ENCODE measurements at regions not wholly inside any gene's neighbourhood (a gene's known extent, or its start where the extent isn't known, plus 50 kb on each side); places are given as distances from the start of the nearest gene placed in this dataset.

- intact Hi-C loops (cut with DNase I): no loop called here
- Histone ChIP-seq H3K36me3 (no peaks in the 10 kb centered on the region), H3K27ac (no peak overlapping the region), H3K9me3 (no peaks in the 10 kb centered on the region), H3K4me1 (replicated peaks) (no peaks in the 10 kb centered on the region), H3K27me3 (replicated peaks; ENCODE audit: insufficient read depth) (no peaks in the 10 kb centered on the region), H3K4me3 (no peak overlapping the region)
- TF ChIP-seq POLR2A (IDR thresholded peaks at IDR 0.05) (no peak), POLR2AphosphoS5 (IDR thresholded peaks at IDR 0.05) (no peak)
- no peak for DNase-seq (ENCODE audit: low spot score)
Observed at GRCh38 chr1:207234690-207235089, 86.8 kb upstream of the CD55 start.

- no peak overlapping the region for H3K27ac ChIP-seq
- H3K9me3 ChIP-seq: no peaks in the 10 kb centered on the region
- WGBS: 72% methylated on average over 2 of the region's 2 CpGs
- H3K36me3 ChIP-seq: no peaks in the 10 kb centered on the region
- H3K4me3 ChIP-seq: no peak overlapping the region
- H3K27me3 ChIP-seq (replicated peaks; ENCODE audit: insufficient read depth): no peaks in the 10 kb centered on the region
- intact Hi-C loops (cut with DNase I): no loop called here
- TF ChIP-seq CTCF (IDR thresholded peaks at IDR 0.05) (no peak), POLR2A (IDR thresholded peaks at IDR 0.05) (no peak), POLR2AphosphoS5 (IDR thresholded peaks at IDR 0.05) (no peak)
- H3K4me1 ChIP-seq (replicated peaks): no peaks in the 10 kb centered on the region
- no peak for DNase-seq (ENCODE audit: low spot score)
Observed at GRCh38 chr1:207239874-207240273, 81.6 kb upstream of the CD55 start.

- DNase-seq (ENCODE audit: low spot score): peak; percentile 74
- Histone ChIP-seq H3K27me3 (replicated peaks; ENCODE audit: insufficient read depth) (no peaks in the 10 kb centered on the region), H3K36me3 (no peaks in the 10 kb centered on the region), H3K9me3 (no peaks in the 10 kb centered on the region), H3K4me3 (no peak overlapping the region), H3K4me1 (replicated peaks) (no peaks in the 10 kb centered on the region), H3K27ac (no peak overlapping the region)
- intact Hi-C loops (cut with DNase I): no loop called here
- peak; percentile 79 for TF ChIP-seq POLR2AphosphoS5 (IDR thresholded peaks at IDR 0.05)
- no peak for TF ChIP-seq POLR2A (IDR thresholded peaks at IDR 0.05)
- 58% methylated on average over 5 of the region's 5 CpGs for WGBS
Observed at GRCh38 chr1:207240325-207241101, 81.0 kb upstream of the CD55 start.

- WGBS: 63% methylated on average over 5 of the region's 5 CpGs
- no peak overlapping the region for H3K4me3 ChIP-seq
- intact Hi-C loops (cut with DNase I): no loop called here
- H3K4me1 ChIP-seq (replicated peaks): no peaks in the 10 kb centered on the region
- no peaks in the 10 kb centered on the region for H3K9me3 ChIP-seq
- H3K27me3 ChIP-seq (replicated peaks; ENCODE audit: insufficient read depth): no peaks in the 10 kb centered on the region
- DNase-seq (ENCODE audit: low spot score): no peak
- no peak for TF ChIP-seq POLR2A (IDR thresholded peaks at IDR 0.05)
- no peaks in the 10 kb centered on the region for H3K36me3 ChIP-seq
- peak overlapping the region; percentile 22 to 46 for H3K27ac ChIP-seq
Observed at GRCh38 chr1:207241164-207241934, 80.1 kb upstream of the CD55 start.

- Histone ChIP-seq H3K27ac (no peak overlapping the region), H3K36me3 (no peaks in the 10 kb centered on the region), H3K4me1 (replicated peaks) (no peaks in the 10 kb centered on the region), H3K9me3 (no peaks in the 10 kb centered on the region), H3K27me3 (replicated peaks; ENCODE audit: insufficient read depth) (no peaks in the 10 kb centered on the region), H3K4me3 (no peak overlapping the region)
- TF ChIP-seq POLR2A (IDR thresholded peaks at IDR 0.05): no peak
- TF ChIP-seq CTCF (IDR thresholded peaks at IDR 0.05): no peak
- no peak for TF ChIP-seq POLR2AphosphoS5 (IDR thresholded peaks at IDR 0.05)
- intact Hi-C loops (cut with DNase I): no loop called here
- whole genome bisulfite sequencing: 73% methylated on average over 8 of the region's 8 CpGs
- DNase-seq (ENCODE audit: low spot score): no peak
Observed at GRCh38 chr1:207243442-207244408, 77.8 kb upstream of the CD55 start.

GRCh38 chr1:207244409-207244801 is 77.1 kb upstream of the CD55 start:
- DNase-seq (ENCODE audit: low spot score): no peak
- H3K27ac ChIP-seq: no peak overlapping the region
- TF ChIP-seq POLR2AphosphoS5 (IDR thresholded peaks at IDR 0.05): no peak
- TF ChIP-seq CTCF (IDR thresholded peaks at IDR 0.05): no peak
- TF ChIP-seq POLR2A (IDR thresholded peaks at IDR 0.05): no peak
- H3K36me3 ChIP-seq: no peaks in the 10 kb centered on the region
- no peak overlapping the region for H3K4me3 ChIP-seq
- no peaks in the 10 kb centered on the region for H3K9me3 ChIP-seq
- intact Hi-C loops (cut with DNase I): no loop called here
- no peaks in the 10 kb centered on the region for H3K27me3 ChIP-seq (replicated peaks; ENCODE audit: insufficient read depth)
- WGBS: 91% methylated on average over 6 of the region's 6 CpGs
- no peaks in the 10 kb centered on the region for H3K4me1 ChIP-seq (replicated peaks)
